ENCODE measurements at regions not wholly inside any gene's neighbourhood (a gene's known extent, or its start where the extent isn't known, plus 50 kb on each side); places are given as distances from the start of the nearest gene placed in this dataset.

DNA sequence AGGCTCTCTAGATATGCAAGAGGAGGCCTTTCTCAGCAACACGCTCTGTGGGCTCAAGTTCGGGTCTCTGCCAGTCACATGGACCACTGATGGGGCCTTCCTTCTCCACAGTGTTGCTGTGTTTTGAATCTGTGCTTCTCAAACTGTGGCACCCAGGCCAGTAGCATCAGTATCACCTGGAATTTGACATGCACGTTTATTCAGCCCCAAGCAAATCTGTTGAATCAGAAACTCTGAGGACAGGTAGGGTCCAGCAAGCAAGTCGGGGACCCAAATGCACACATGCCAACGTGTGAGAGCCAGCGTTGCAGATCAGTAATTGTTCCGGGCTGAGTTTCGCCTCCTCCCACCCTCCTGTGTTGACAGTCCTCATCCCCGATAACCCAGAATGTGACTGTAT is 502.6 kb downstream of the IRX1 start:
- FAIRE-seq: no peak
- DNase-seq (ENCODE audit: insufficient read length, low spot score): no peak

DNA sequence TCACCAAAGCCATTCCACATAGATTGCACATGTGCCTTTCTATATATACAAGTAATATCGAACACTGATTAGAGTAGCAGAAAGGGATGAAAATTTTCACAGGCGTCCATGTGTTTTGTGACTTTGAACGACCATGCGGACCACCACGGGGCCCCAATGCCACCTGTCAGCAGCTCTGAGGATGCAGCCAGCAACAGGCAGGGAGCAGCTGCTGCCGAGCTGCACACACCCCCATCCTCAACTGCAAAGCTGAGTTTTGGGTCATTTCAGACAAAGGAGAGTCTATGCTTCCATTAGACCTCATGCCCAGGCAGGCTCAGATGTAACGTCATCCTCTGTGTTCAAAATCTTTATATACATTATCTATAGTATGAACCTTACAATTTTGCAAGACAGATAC is 503.8 kb downstream of the IRX1 start:
- no peak for FAIRE-seq
- DNase-seq (ENCODE audit: insufficient read length, low spot score): no peak

- no peak for FAIRE-seq
- no peak for DNase-seq (ENCODE audit: insufficient read length, low spot score)
These were observed 505.1 kb downstream of the IRX1 start for GRCh38 chr5:4100739-4101138.

DNA sequence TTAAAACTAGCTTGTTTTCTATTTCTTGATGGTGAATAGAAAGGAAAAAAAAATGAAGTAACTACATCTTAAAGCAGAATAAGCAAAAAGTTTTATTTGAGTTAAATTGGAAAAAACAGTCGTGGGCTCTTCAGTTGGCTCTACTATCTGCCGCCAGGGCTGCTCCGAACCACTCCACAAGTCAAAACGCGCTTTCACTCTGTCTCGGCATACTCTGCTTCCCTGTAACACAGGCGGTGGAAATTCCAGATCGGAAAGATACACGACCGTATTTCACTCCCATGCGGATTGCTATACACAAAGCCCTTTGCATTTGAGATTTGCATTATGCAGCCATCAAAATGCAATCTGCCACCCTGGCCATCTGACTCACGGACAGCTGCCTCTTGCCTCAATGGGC is 505.6 kb downstream of the IRX1 start:
- no peak for DNase-seq (ENCODE audit: insufficient read length, low spot score)
- no peak for FAIRE-seq

DNA sequence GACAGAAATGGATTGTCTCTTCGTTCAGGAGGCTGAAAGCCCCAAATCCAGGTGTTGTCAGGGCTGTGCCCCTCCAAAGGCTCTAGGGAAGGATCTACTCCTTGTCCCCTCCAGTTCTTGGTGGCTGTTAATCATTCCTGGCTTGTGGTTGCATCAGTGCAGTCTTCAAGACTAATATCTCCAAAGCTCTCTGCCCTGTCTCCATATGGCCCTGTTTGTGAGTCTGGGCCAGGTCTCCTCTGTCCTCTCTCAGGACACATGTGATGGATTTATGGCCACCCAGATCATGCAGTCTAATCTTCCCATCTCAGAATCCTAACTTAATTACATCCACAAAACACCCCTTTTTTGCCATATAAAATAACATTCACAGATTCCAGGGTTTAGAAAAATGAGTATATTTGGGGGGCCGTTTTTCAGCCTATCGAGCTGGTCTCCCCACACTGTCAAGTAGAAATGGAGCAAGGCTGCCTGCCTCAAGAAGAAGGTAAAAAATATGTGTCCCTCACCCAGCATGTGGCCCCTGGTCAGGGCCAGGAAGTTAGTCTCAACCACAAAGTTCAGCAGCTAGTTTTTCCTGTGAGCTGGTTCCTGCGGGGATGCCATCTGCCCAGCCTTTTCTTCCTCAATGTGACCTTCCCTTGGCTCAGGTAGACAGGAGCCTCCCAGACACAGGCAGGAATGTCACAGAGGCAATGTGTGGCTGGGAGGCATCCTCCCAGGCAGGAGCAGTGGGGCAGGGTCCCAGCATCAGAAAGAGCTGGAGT is 509.4 kb downstream of the IRX1 start:
- no peak for DNase-seq (ENCODE audit: insufficient read length, low spot score)
- FAIRE-seq: no peak

GRCh38 chr5:4108690-4109089 is 513.1 kb downstream of the IRX1 start:
- FAIRE-seq: no peak
- no peak for DNase-seq (ENCODE audit: insufficient read length, low spot score)

DNA sequence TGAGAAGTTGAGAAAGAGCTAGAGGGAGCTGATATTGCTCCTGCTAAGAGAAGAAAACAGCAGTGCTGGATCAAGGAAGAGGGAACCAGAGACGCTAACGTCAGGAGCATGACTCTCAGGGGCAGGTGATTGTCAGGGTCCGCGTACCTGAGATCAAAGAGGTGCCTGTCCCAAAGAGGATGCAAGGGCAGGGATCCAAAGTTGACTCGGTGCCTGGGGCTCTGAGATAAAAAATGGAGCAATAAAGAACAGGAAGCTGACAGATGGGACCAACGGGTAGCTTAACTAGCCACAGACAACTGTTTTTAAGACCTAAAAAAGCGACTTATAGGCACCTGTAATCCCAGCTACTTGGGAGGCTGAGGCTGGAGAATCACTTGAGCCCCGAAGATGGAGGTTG is 517.8 kb downstream of the IRX1 start:
- no peak for DNase-seq (ENCODE audit: insufficient read length, low spot score)
- FAIRE-seq: no peak

DNA sequence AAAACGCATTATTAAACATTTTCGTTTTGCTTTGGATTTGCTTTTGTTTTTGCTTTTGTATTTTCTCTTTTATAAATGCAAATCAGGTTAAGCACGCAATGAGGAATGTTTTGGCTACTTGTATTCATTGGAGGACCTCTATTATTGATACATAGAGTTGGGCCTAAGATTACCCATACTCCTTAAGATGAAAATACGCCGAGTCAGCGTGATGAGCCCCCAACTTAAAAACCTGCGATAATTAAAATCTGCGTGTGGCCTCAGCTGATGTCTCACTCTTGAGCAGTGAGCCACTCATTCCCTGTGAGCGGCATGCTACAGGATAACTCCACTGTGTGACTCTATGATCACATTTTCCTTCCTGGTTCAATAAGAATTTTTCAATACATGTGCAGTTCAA is 518.3 kb downstream of the IRX1 start:
- FAIRE-seq (no peak), DNase-seq (ENCODE audit: insufficient read length, low spot score) (no peak)

- DNase-seq (ENCODE audit: insufficient read length, low spot score) (no peak), FAIRE-seq (no peak)
These were observed 518.8 kb downstream of the IRX1 start for GRCh38 chr5:4114452-4114851.

- no peak for DNase-seq (ENCODE audit: insufficient read length, low spot score)
- no peak for FAIRE-seq
These were observed 521.2 kb downstream of the IRX1 start for GRCh38 chr5:4116834-4117233.

GRCh38 chr5:4124221-4124970 is 528.8 kb downstream of the IRX1 start:
- DNase-seq (ENCODE audit: insufficient read length, low spot score) (no peak), FAIRE-seq (no peak)

DNA sequence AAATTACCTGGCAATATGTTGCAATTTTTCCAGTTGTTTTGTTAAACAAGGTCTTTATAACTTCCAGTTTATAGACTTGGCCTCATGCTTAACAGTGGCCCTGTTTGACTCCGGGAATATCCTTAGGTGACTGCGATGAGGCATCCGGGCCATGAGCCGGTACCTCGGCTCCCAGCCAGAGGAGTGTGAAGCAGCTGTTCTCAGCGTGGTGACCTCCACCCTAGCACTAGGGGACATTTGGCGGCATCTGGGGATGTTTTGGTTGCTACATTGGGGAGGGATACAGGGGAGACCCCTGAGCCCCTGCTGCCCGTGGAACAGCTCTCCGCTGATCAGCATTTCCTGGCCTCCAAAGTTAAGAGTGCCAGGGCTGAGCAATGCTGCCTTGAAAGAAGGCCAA is 533.4 kb downstream of the IRX1 start:
- DNase-seq (ENCODE audit: insufficient read length, low spot score) (no peak), FAIRE-seq (no peak)

DNA sequence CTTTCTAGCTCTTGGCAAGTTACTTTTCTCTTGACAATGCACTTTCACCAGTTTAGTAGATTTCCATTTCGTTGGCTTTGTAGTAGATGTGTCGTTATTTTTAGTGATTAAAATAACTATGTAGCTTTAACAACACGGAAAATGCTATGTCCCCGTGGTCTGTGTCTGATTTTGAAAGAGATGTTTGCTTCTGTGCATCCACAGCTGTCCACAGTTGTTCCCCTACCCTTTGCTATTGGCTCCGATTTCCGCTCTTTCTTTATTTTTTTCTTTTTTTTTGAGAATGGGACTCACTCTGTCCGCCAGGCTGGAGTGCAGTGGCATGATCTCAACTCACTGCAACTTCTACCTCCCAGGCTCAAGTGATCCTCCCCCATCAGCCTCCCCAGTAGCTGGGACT is 533.9 kb downstream of the IRX1 start:
- FAIRE-seq (no peak), DNase-seq (ENCODE audit: insufficient read length, low spot score) (no peak)

DNA sequence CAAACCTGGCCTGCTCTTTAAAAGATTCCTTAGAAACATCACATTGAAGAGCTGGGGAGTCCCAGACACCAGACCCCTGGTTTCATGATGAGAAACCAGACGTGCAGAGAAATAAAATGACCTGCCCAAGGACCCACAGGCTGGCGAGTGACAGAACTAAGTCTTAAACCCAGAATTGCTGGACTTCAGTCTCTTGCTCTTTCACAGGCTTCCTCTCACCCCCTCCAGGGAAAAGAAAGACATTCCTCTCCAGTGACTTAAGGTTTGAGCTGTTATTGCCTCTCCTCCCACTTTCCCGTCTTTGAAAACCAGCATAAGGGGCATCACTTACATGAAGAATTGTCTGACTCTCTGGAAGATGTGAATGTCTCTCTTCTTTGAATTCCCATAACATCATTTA is 535.2 kb downstream of the IRX1 start:
- FAIRE-seq: no peak
- DNase-seq (ENCODE audit: insufficient read length, low spot score): no peak

DNA sequence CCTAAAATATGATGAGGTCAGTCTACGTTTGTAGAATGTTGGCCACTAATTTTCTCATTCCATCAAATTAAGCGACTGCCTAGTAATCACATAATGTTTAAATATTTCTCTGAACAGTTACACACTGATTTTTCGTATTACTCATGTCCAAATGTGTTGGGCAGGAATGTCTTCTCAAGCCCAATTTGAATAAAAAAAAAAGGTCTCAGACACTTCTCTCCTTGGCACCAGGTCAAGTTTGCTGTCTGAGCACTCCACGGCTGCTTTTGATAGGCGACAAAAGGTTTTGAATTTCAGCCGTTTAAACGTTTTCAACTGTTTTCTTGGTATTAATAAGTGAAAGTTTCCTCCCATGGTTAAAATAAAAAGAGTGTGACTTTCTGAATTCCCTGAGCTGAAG is 542.1 kb downstream of the IRX1 start:
- no peak for DNase-seq (ENCODE audit: insufficient read length, low spot score)
- FAIRE-seq: no peak

DNA sequence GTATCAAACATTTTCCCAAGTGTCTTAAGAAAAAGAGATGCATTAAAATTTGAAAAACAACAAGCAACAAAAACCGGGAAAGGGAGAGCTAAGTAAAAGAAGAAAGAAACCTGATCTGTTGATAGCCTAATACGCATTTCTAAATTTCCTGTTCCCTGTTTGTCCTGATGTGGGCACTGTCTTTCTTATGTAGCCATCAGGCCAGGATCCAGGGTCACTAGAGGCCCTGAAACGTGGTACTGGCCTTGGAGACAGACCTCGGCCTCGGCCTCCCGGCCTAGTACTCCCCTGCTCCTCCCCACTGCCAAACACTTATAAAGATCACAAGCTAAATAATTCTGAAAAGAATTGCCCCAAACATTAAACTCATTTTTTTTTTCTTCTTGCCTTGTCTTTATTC is 547.2 kb downstream of the IRX1 start:
- DNase-seq (ENCODE audit: insufficient read length, low spot score) (no peak), FAIRE-seq (no peak)

- FAIRE-seq: no peak
- no peak for DNase-seq (ENCODE audit: insufficient read length, low spot score)
These were observed 548.9 kb downstream of the IRX1 start for GRCh38 chr5:4144411-4145007.

DNA sequence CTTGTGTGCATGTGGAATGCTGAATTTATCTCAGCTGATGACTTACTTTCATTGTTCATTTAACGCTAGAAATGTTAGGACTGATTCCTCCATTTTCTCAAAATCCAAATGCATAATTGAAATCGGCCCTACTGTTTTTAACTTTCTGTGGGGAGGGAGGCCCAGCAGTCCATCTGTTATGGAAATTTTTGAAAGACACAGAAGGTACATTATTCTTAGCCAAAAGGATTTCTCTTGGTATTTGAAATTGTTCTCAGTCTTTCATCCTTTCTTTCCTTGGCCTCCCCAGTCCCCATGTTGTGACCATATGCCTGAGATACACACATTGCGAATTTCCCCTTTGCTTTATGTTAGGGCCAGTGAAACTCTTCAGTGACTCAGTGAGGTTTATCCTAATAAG is 549.9 kb downstream of the IRX1 start:
- FAIRE-seq (no peak), DNase-seq (ENCODE audit: insufficient read length, low spot score) (no peak)

DNA sequence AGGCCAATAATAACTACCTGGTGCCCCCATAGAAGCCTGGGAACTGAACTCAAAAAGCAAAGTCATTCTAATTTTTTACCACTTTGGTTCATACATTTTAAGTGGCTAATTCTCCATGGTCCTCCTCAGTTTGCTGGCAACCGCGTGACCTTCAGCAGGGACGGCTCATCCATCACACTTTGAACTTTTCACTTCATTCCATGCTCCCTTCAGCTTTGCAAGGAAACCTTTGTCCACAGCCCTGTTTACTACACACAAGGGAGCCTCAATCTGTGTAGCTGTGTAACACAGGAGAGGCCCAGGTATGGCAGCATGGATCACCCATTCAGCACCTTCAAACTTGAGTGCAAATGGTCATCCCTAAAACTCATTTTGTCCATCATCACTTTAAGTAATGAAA is 552.4 kb downstream of the IRX1 start:
- DNase-seq (ENCODE audit: insufficient read length, low spot score): no peak
- no peak for FAIRE-seq

DNA sequence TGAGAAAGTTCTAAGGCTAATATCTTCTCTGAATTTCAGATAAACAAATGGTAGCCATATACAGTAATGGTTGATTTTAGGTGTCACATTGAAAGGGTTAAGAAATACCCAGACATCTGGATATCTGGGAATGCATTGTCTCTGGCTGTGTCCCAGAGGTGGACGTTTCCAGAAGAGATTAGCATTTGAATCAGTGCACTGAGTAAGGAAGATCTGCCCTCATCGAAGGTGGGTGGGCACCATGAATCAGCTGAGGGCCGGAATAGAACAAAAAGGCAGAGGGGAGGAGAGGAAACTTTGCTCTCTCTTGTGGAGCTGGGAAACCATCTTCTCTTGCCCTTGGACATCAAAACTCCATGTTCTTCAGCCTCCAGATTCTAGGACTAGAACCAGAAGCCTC is 554.4 kb downstream of the IRX1 start:
- DNase-seq (ENCODE audit: insufficient read length, low spot score): no peak
- FAIRE-seq: no peak

DNA sequence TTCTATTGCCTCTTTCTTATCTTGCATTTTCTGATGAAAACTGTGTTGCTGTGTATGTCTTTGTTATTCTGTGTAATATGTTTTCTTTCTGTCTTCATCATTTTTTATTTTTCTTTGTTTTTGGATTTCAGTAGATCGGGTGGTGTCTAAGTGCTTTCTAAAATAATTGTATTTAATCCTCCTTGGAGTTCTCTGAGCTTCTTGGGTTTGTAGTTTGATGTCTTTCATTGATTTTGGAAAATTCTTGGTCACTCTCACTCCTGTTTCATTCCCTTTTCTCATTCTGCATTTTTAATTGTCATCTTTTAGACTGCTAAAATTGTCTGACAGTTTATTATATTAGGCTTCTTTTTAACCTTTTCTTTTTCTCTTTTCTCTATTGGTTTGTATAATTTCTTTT is 560.5 kb downstream of the IRX1 start:
- DNase-seq (ENCODE audit: insufficient read length, low spot score) (no peak), FAIRE-seq (no peak)

GRCh38 chr5:4156889-4157288 is 561.3 kb downstream of the IRX1 start:
- no peak for FAIRE-seq
- no peak for DNase-seq (ENCODE audit: insufficient read length, low spot score)

Measured in GM19239 (cell line).